OCI-LY3 (cell line): ENCODE measurements at regions not wholly inside any gene's neighbourhood (a gene's known extent, or its start where the extent isn't known, plus 50 kb on each side); places are given as distances from the start of the nearest gene placed in this dataset.

ENCODE experiments used
- CTCF ChIP-seq: fragments of 200-600, 300-600 bp; sonication (generic); IDR thresholded peaks from 2 replicates; pipeline ENCODE4 v1.5.1; 2014; ENCODE audit warnings: antibody characterized with exemption, low read length, low read depth
- EZH2phosphoT487 ChIP-seq: fragments of 200-600 bp; shearing (Covaris generic); IDR thresholded peaks from 2 replicates; pipeline ENCODE4 v1.6.1; 2018; ENCODE audit warnings: antibody characterized with exemption, mixed run types, low read depth

DNA sequence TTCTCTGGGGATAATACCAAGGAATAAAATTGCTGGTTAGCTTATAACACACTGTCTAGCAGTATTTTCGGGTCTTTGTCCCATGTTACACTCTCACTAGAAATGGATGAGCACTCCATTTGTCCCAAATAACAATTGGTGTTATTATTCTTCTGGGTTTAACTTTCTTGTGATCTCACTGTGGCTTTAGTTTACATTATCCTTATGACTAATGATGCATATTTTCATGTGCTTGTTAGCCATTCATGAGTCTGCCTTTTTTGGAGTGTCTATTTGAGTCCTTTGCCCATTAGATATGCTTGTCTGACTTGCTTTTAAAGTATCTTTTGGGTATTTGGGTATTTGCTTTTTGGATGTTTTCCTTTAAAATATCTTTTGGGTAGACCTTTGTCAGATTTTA, 372.9 kb upstream of the TENM3 start:
- TF ChIP-seq CTCF = no peak
- TF ChIP-seq EZH2phosphoT487 = no peak
